Activated T-cell treated with anti-CD3 and anti-CD28 coated beads, Interleukin-2, amount 50 U/mL, for 72 hours (primary cell): ENCODE measurements at regions not wholly inside any gene's neighbourhood (a gene's known extent, or its start where the extent isn't known, plus 50 kb on each side); places are given as distances from the start of the nearest gene placed in this dataset.

Experiments
- ATAC-seq, 2 donors: fragments of 150-1000 bp; cut with Tn5 transposase; replicated peaks in 1 of 2; 2 replicates each; pipeline ENCODE4 v1.10.0; 2021; ENCODE audit warnings: moderate library complexity in 2 of 2, mild to moderate bottlenecking in 1 of 2
- DNase-seq, 2 donors: peaks; one replicate each; pipeline ENCODE4 v3.0.0; 2021 to 2022; ENCODE audit warnings: mixed read lengths in 1 of 2
- H3K27ac Mint-ChIP-seq: one replicate; pipeline ENCODE4 v1.8.0; 2022; ENCODE audit warnings: mild to moderate bottlenecking, moderate library complexity, mixed read lengths
- H3K27me3 Mint-ChIP-seq: one replicate; pipeline ENCODE4 v1.8.0; 2022; ENCODE audit warnings: low read depth, mixed read lengths
- H3K36me3 Mint-ChIP-seq, 2 donors: one replicate each; pipeline ENCODE4 v1.8.0; 2022; ENCODE audit warnings: mixed read lengths in 2 of 2, mild to moderate bottlenecking in 1 of 2; ENCODE audit not compliant: insufficient read depth in 2 of 2
- H3K4me1 Mint-ChIP-seq: one replicate; pipeline ENCODE4 v1.8.0; 2022; ENCODE audit warnings: low read depth, mixed read lengths
- H3K4me3 Mint-ChIP-seq, 2 donors: one replicate each; pipeline ENCODE4 v1.8.0; 2022; ENCODE audit warnings: mild to moderate bottlenecking in 2 of 2, mixed read lengths in 2 of 2, moderate library complexity in 2 of 2
- H3K9me3 Mint-ChIP-seq, 2 donors: one replicate each; pipeline ENCODE4 v1.8.0; 2022; ENCODE audit warnings: mixed read lengths in 2 of 2

- no peaks in the 10 kb centered on the region for H3K36me3 Mint-ChIP-seq
Observed at GRCh38 chr1:195150768-195151167, 1457.5 kb downstream of the KCNT2 start.

GRCh38 chr1:195141294-195141693 is 1466.9 kb downstream of the KCNT2 start:
- H3K36me3 Mint-ChIP-seq = peaks cover 0 to 2% of the 10 kb centered on the region in 2 donors
- H3K4me1 Mint-ChIP-seq = no peaks in the 10 kb centered on the region
- ATAC-seq = no peak

More at GRCh38 chr1:195150768-195151167, 1457.5 kb downstream of the KCNT2 start:
- no peaks in the 10 kb centered on the region for H3K9me3 Mint-ChIP-seq
- ATAC-seq (no peak), DNase-seq (no peak)
- H3K27me3 Mint-ChIP-seq = no peaks in the 10 kb centered on the region
- no peak overlapping the region for H3K4me3 Mint-ChIP-seq
- H3K27ac Mint-ChIP-seq = no peak overlapping the region
- H3K4me1 Mint-ChIP-seq = no peaks in the 10 kb centered on the region

GRCh38 chr1:195130598-195130997 is 1477.6 kb downstream of the KCNT2 start:
- Mint-ChIP-seq H3K27ac (no peak overlapping the region), H3K36me3 (no peaks in the 10 kb centered on the region), H3K9me3 (peaks cover 0 to 2% of the 10 kb centered on the region in 2 donors), H3K4me3 (no peak overlapping the region), H3K27me3 (no peaks in the 10 kb centered on the region), H3K4me1 (no peaks in the 10 kb centered on the region)
- DNase-seq (no peak), ATAC-seq (no peak)

More at GRCh38 chr1:195141294-195141693, 1466.9 kb downstream of the KCNT2 start:
- DNase-seq = no peak
- Mint-ChIP-seq H3K9me3 (peaks cover 3 to 8% of the 10 kb centered on the region in 2 donors), H3K4me3 (no peak overlapping the region), H3K27me3 (no peaks in the 10 kb centered on the region), H3K27ac (no peak overlapping the region)

GRCh38 chr1:195122497-195122896 is 1485.7 kb downstream of the KCNT2 start:
- no peak for DNase-seq
- no peaks in the 10 kb centered on the region for H3K36me3 Mint-ChIP-seq
- no peaks in the 10 kb centered on the region for H3K4me1 Mint-ChIP-seq
- no peak overlapping the region for H3K27ac Mint-ChIP-seq
- ATAC-seq = no peak
- H3K4me3 Mint-ChIP-seq = no peak overlapping the region
- no peaks in the 10 kb centered on the region for H3K9me3 Mint-ChIP-seq
- H3K27me3 Mint-ChIP-seq = no peaks in the 10 kb centered on the region

- no peak overlapping the region for H3K27ac Mint-ChIP-seq
Observed at GRCh38 chr1:195113471-195113870, 1494.8 kb downstream of the KCNT2 start.

GRCh38 chr1:195105773-195106172 is 1502.5 kb downstream of the KCNT2 start:
- H3K36me3 Mint-ChIP-seq = peaks cover 0 to 5% of the 10 kb centered on the region in 2 donors
- no peaks in the 10 kb centered on the region for H3K27me3 Mint-ChIP-seq
- H3K4me3 Mint-ChIP-seq = no peak overlapping the region
- no peak overlapping the region for H3K27ac Mint-ChIP-seq
- peaks cover 3 to 11% of the 10 kb centered on the region in 2 donors for H3K9me3 Mint-ChIP-seq
- ATAC-seq = no peak
- no peak for DNase-seq
- no peaks in the 10 kb centered on the region for H3K4me1 Mint-ChIP-seq

More at GRCh38 chr1:195113471-195113870, 1494.8 kb downstream of the KCNT2 start:
- Mint-ChIP-seq H3K4me1 (no peaks in the 10 kb centered on the region), H3K27me3 (no peaks in the 10 kb centered on the region), H3K36me3 (peaks cover 0 to under 1% of the 10 kb centered on the region in 2 donors), H3K9me3 (peaks cover under 1 to 1% of the 10 kb centered on the region in 2 donors), H3K4me3 (no peak overlapping the region)
- ATAC-seq (no peak), DNase-seq (no peak)

- DNase-seq (no peak), ATAC-seq (no peak)
- peaks cover 3 to 11% of the 10 kb centered on the region in 2 donors for H3K9me3 Mint-ChIP-seq
- H3K4me1 Mint-ChIP-seq = no peaks in the 10 kb centered on the region
- H3K4me3 Mint-ChIP-seq = no peak overlapping the region
- no peaks in the 10 kb centered on the region for H3K27me3 Mint-ChIP-seq
- no peak overlapping the region for H3K27ac Mint-ChIP-seq
- H3K36me3 Mint-ChIP-seq = peaks cover 0 to 5% of the 10 kb centered on the region in 2 donors
Observed at GRCh38 chr1:195105281-195105680, 1503.0 kb downstream of the KCNT2 start.

- H3K27ac Mint-ChIP-seq = no peak overlapping the region
Observed at GRCh38 chr1:195097316-195097715, 1510.9 kb downstream of the KCNT2 start.

GRCh38 chr1:195096051-195096521 is 1512.2 kb downstream of the KCNT2 start:
- ATAC-seq (no peak), DNase-seq (no peak)
- Mint-ChIP-seq H3K27ac (no peak overlapping the region), H3K36me3 (no peaks in the 10 kb centered on the region), H3K4me1 (no peaks in the 10 kb centered on the region), H3K9me3 (no peaks in the 10 kb centered on the region), H3K27me3 (no peaks in the 10 kb centered on the region), H3K4me3 (no peak overlapping the region)

More at GRCh38 chr1:195097316-195097715, 1510.9 kb downstream of the KCNT2 start:
- Mint-ChIP-seq H3K27me3 (no peaks in the 10 kb centered on the region), H3K4me3 (no peak overlapping the region), H3K9me3 (no peaks in the 10 kb centered on the region), H3K36me3 (no peaks in the 10 kb centered on the region), H3K4me1 (no peaks in the 10 kb centered on the region)
- DNase-seq (no peak), ATAC-seq (no peak)

GRCh38 chr1:195085196-195085595 is 1523.0 kb downstream of the KCNT2 start:
- H3K4me3 Mint-ChIP-seq = no peak overlapping the region
- no peaks in the 10 kb centered on the region for H3K27me3 Mint-ChIP-seq
- H3K9me3 Mint-ChIP-seq = peaks cover 0 to 2% of the 10 kb centered on the region in 2 donors
- no peaks in the 10 kb centered on the region for H3K4me1 Mint-ChIP-seq
- ATAC-seq (no peak), DNase-seq (no peak)
- no peak overlapping the region for H3K27ac Mint-ChIP-seq
- H3K36me3 Mint-ChIP-seq = no peaks in the 10 kb centered on the region

- DNase-seq (no peak), ATAC-seq (no peak)
- H3K4me1 Mint-ChIP-seq = no peaks in the 10 kb centered on the region
- H3K4me3 Mint-ChIP-seq = no peak overlapping the region
- no peak overlapping the region for H3K27ac Mint-ChIP-seq
- H3K36me3 Mint-ChIP-seq = no peaks in the 10 kb centered on the region
- H3K9me3 Mint-ChIP-seq = peaks cover 0 to 2% of the 10 kb centered on the region in 2 donors
- no peaks in the 10 kb centered on the region for H3K27me3 Mint-ChIP-seq
Observed at GRCh38 chr1:195082183-195082582, 1526.1 kb downstream of the KCNT2 start.

GRCh38 chr1:195076682-195077081 is 1531.6 kb downstream of the KCNT2 start:
- H3K36me3 Mint-ChIP-seq = no peaks in the 10 kb centered on the region
- ATAC-seq (no peak), DNase-seq (no peak)
- H3K9me3 Mint-ChIP-seq = peaks cover 0 to 2% of the 10 kb centered on the region in 2 donors
- H3K27me3 Mint-ChIP-seq = no peaks in the 10 kb centered on the region
- no peak overlapping the region for H3K27ac Mint-ChIP-seq
- no peaks in the 10 kb centered on the region for H3K4me1 Mint-ChIP-seq
- H3K4me3 Mint-ChIP-seq = no peak overlapping the region

- DNase-seq (no peak), ATAC-seq (no peak)
- no peak overlapping the region for H3K27ac Mint-ChIP-seq
- no peaks in the 10 kb centered on the region for H3K4me1 Mint-ChIP-seq
- no peaks in the 10 kb centered on the region for H3K27me3 Mint-ChIP-seq
- H3K9me3 Mint-ChIP-seq = no peaks in the 10 kb centered on the region
- no peak overlapping the region for H3K4me3 Mint-ChIP-seq
- no peaks in the 10 kb centered on the region for H3K36me3 Mint-ChIP-seq
Observed at GRCh38 chr1:195075973-195076372, 1532.3 kb downstream of the KCNT2 start.

GRCh38 chr1:195071461-195071860 is 1536.8 kb downstream of the KCNT2 start:
- Mint-ChIP-seq H3K4me1 (no peaks in the 10 kb centered on the region), H3K9me3 (no peaks in the 10 kb centered on the region), H3K27ac (no peak overlapping the region), H3K36me3 (no peaks in the 10 kb centered on the region), H3K4me3 (no peak overlapping the region), H3K27me3 (no peaks in the 10 kb centered on the region)
- DNase-seq (no peak), ATAC-seq (no peak)
